ENCODE measurements at regions not wholly inside any gene's neighbourhood (a gene's known extent, or its start where the extent isn't known, plus 50 kb on each side); places are given as distances from the start of the nearest gene placed in this dataset.

GRCh38 chr1:31485166-31485565 is 72.2 kb downstream of the SERINC2 start:
- no peak overlapping the region for H4K12ac ChIP-seq (ENCODE audit: low read depth, low read length)
- no peaks in the 10 kb centered on the region for H3K79me1 ChIP-seq (ENCODE audit: low read length)
- H4K91ac ChIP-seq (ENCODE audit: low read depth, low read length): no peak overlapping the region
- no peak overlapping the region for H2AFZ ChIP-seq (ENCODE audit: insufficient read depth, low read length, poor library complexity)
- H3K79me2 ChIP-seq (ENCODE audit: control insufficient read depth, insufficient read depth, low read length, poor library complexity): no peaks in the 10 kb centered on the region
- no peak overlapping the region for H2BK120ac ChIP-seq (ENCODE audit: insufficient read depth, low read length, poor library complexity)
- WGBS (ENCODE audit: extremely low coverage, insufficient coverage, insufficient read length): no CpG with 5 or more reads among the region's 5 CpGs
- H3K27ac ChIP-seq (ENCODE audit: low read depth, low read length): no peak overlapping the region
- DNase-seq: no peak
- H4K8ac ChIP-seq (ENCODE audit: low read depth, low read length): no peak overlapping the region
- H3K36me3 ChIP-seq (ENCODE audit: control insufficient read depth in 1 of 2, insufficient read depth in 2 of 2, low read length in 2 of 2): no peaks in the 10 kb centered on the region
- H3K9ac ChIP-seq (ENCODE audit: low read length): no peak overlapping the region
- H3K18ac ChIP-seq (ENCODE audit: low read length): no peak overlapping the region
- no peak overlapping the region for H3K23ac ChIP-seq (ENCODE audit: low read length)
- H3K4ac ChIP-seq (ENCODE audit: low read depth, low read length): no peak overlapping the region
- H3K4me1 ChIP-seq (ENCODE audit: control insufficient read depth in 1 of 2, insufficient read depth in 2 of 2, low read length in 2 of 2): peaks cover 0 to 2% of the 10 kb centered on the region in 2 experiments
- H3K27me3 ChIP-seq (ENCODE audit: insufficient read depth, low read length): no peaks in the 10 kb centered on the region
- no peaks in the 10 kb centered on the region for H3K9me3 ChIP-seq (ENCODE audit: insufficient read depth, low read depth, low read length)
- no peak overlapping the region for H3K4me3 ChIP-seq (ENCODE audit: low read depth, low read length)
- no peak overlapping the region for H2AK5ac ChIP-seq (ENCODE audit: low read length)
- H3K4me2 ChIP-seq (ENCODE audit: low read length): no peak overlapping the region
- no peak overlapping the region for H2BK5ac ChIP-seq (ENCODE audit: low read depth, low read length, poor library complexity)
- no peak overlapping the region for H3K14ac ChIP-seq (ENCODE audit: low read length)
- no peak overlapping the region for H2BK12ac ChIP-seq (ENCODE audit: low read length)

DNA sequence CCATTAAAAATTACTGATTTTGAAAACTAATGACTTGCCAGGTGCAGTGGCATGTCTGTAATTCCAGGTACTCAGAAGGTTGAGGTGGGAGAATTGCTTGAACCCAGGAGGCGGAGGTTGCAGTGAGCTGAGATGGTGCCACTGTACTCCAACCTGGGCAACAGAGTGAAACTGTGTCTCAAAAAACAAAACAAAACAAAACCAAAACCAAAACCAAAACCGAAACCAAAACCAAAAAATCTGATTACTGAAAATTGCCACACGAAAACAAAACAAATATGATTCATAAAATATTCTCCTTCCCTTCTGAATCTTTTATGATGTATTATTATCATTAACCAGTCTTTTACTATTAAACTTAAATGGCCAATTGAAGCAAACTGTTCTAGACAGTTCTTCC is 74.1 kb downstream of the SERINC2 start:
- no peaks in the 10 kb centered on the region for H3K79me2 ChIP-seq (ENCODE audit: control insufficient read depth, insufficient read depth, low read length, poor library complexity)
- no peak overlapping the region for H4K12ac ChIP-seq (ENCODE audit: low read depth, low read length)
- H3K27ac ChIP-seq (ENCODE audit: low read depth, low read length): no peak overlapping the region
- no peaks in the 10 kb centered on the region for H3K27me3 ChIP-seq (ENCODE audit: insufficient read depth, low read length)
- H2AFZ ChIP-seq (ENCODE audit: insufficient read depth, low read length, poor library complexity): no peak overlapping the region
- H3K4ac ChIP-seq (ENCODE audit: low read depth, low read length): no peak overlapping the region
- H2BK12ac ChIP-seq (ENCODE audit: low read length): no peak overlapping the region
- no peak overlapping the region for H3K14ac ChIP-seq (ENCODE audit: low read length)
- H3K79me1 ChIP-seq (ENCODE audit: low read length): no peaks in the 10 kb centered on the region
- WGBS (ENCODE audit: extremely low coverage, insufficient coverage, insufficient read length): 100% methylated on average over 2 of the region's 3 CpGs
- H4K91ac ChIP-seq (ENCODE audit: low read depth, low read length): no peak overlapping the region
- H4K8ac ChIP-seq (ENCODE audit: low read depth, low read length): no peak overlapping the region
- peak in 1 of 2 donors; percentile 43 for DNase-seq
- peaks cover 0 to 2% of the 10 kb centered on the region in 2 experiments for H3K4me1 ChIP-seq (ENCODE audit: control insufficient read depth in 1 of 2, insufficient read depth in 2 of 2, low read length in 2 of 2)
- H2AK5ac ChIP-seq (ENCODE audit: low read length): no peak overlapping the region
- H3K4me2 ChIP-seq (ENCODE audit: low read length): no peak overlapping the region
- no peaks in the 10 kb centered on the region for H3K9me3 ChIP-seq (ENCODE audit: insufficient read depth, low read depth, low read length)
- H3K9ac ChIP-seq (ENCODE audit: low read length): no peak overlapping the region
- no peak overlapping the region for H2BK120ac ChIP-seq (ENCODE audit: insufficient read depth, low read length, poor library complexity)
- H3K4me3 ChIP-seq (ENCODE audit: low read depth, low read length): no peak overlapping the region
- H3K36me3 ChIP-seq (ENCODE audit: control insufficient read depth in 1 of 2, insufficient read depth in 2 of 2, low read length in 2 of 2): no peaks in the 10 kb centered on the region
- no peak overlapping the region for H3K23ac ChIP-seq (ENCODE audit: low read length)
- H2BK5ac ChIP-seq (ENCODE audit: low read depth, low read length, poor library complexity): no peak overlapping the region
- H3K18ac ChIP-seq (ENCODE audit: low read length): no peak overlapping the region

GRCh38 chr1:31487721-31488293 is 74.8 kb downstream of the SERINC2 start:
- Histone ChIP-seq H3K4ac (ENCODE audit: low read depth, low read length) (no peak overlapping the region), H2BK12ac (ENCODE audit: low read length) (no peak overlapping the region), H3K36me3 (ENCODE audit: control insufficient read depth in 1 of 2, insufficient read depth in 2 of 2, low read length in 2 of 2) (no peaks in the 10 kb centered on the region)

DNA sequence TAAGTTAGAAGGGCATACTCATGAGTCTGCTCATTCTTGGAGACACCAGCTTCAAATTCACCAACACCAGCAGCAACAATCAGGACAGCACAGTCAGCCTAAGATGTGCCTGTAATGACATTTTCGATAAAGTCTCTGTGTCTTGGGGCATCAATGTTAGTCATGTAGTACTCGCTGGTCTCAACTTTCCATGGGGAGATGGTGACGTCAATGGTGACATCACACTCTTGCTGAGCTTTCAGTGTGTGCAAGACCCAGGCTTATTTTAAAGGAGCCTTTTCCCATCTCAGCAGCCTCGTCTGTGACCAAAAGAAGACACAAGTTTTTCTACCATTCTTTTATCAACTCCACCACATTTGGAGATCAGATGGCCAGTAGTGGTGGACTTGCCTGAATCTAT is 75.5 kb downstream of the SERINC2 start:
- Histone ChIP-seq H3K79me1 (ENCODE audit: low read length) (no peaks in the 10 kb centered on the region), H3K4me2 (ENCODE audit: low read length) (no peak overlapping the region), H2BK12ac (ENCODE audit: low read length) (no peak overlapping the region), H3K9me3 (ENCODE audit: insufficient read depth, low read depth, low read length) (no peaks in the 10 kb centered on the region), H3K14ac (ENCODE audit: low read length) (no peak overlapping the region), H3K9ac (ENCODE audit: low read length) (no peak overlapping the region), H3K79me2 (ENCODE audit: control insufficient read depth, insufficient read depth, low read length, poor library complexity) (no peaks in the 10 kb centered on the region), H2BK5ac (ENCODE audit: low read depth, low read length, poor library complexity) (no peak overlapping the region), H3K4ac (ENCODE audit: low read depth, low read length) (no peak overlapping the region), H3K36me3 (ENCODE audit: control insufficient read depth in 1 of 2, insufficient read depth in 2 of 2, low read length in 2 of 2) (no peaks in the 10 kb centered on the region), H2AK5ac (ENCODE audit: low read length) (no peak overlapping the region), H3K18ac (ENCODE audit: low read length) (no peak overlapping the region), H3K23ac (ENCODE audit: low read length) (no peak overlapping the region), H4K91ac (ENCODE audit: low read depth, low read length) (no peak overlapping the region), H3K4me3 (ENCODE audit: low read depth, low read length) (no peak overlapping the region), H2AFZ (ENCODE audit: insufficient read depth, low read length, poor library complexity) (no peak overlapping the region), H2BK120ac (ENCODE audit: insufficient read depth, low read length, poor library complexity) (no peak overlapping the region), H3K27me3 (ENCODE audit: insufficient read depth, low read length) (no peaks in the 10 kb centered on the region), H3K27ac (ENCODE audit: low read depth, low read length) (no peak overlapping the region), H3K4me1 (ENCODE audit: control insufficient read depth in 1 of 2, insufficient read depth in 2 of 2, low read length in 2 of 2) (peaks cover 0 to under 1% of the 10 kb centered on the region in 2 experiments), H4K12ac (ENCODE audit: low read depth, low read length) (no peak overlapping the region), H4K8ac (ENCODE audit: low read depth, low read length) (no peak overlapping the region)
- no peak for DNase-seq
- WGBS (ENCODE audit: extremely low coverage, insufficient coverage, insufficient read length): no CpG with 5 or more reads among the region's 4 CpGs

More at GRCh38 chr1:31487721-31488293, 74.8 kb downstream of the SERINC2 start:
- Histone ChIP-seq H2AK5ac (ENCODE audit: low read length) (no peak overlapping the region), H3K9ac (ENCODE audit: low read length) (peak overlapping the region; percentile 41), H3K4me1 (ENCODE audit: control insufficient read depth in 1 of 2, insufficient read depth in 2 of 2, low read length in 2 of 2) (peaks cover 0 to 2% of the 10 kb centered on the region in 2 experiments), H2BK5ac (ENCODE audit: low read depth, low read length, poor library complexity) (no peak overlapping the region), H2BK120ac (ENCODE audit: insufficient read depth, low read length, poor library complexity) (no peak overlapping the region), H3K18ac (ENCODE audit: low read length) (no peak overlapping the region), H3K14ac (ENCODE audit: low read length) (no peak overlapping the region), H3K27ac (ENCODE audit: low read depth, low read length) (no peak overlapping the region), H3K9me3 (ENCODE audit: insufficient read depth, low read depth, low read length) (no peaks in the 10 kb centered on the region), H3K4me2 (ENCODE audit: low read length) (no peak overlapping the region), H3K79me1 (ENCODE audit: low read length) (no peaks in the 10 kb centered on the region), H3K79me2 (ENCODE audit: control insufficient read depth, insufficient read depth, low read length, poor library complexity) (no peaks in the 10 kb centered on the region), H4K12ac (ENCODE audit: low read depth, low read length) (no peak overlapping the region), H4K91ac (ENCODE audit: low read depth, low read length) (no peak overlapping the region), H3K27me3 (ENCODE audit: insufficient read depth, low read length) (no peaks in the 10 kb centered on the region), H3K23ac (ENCODE audit: low read length) (no peak overlapping the region), H4K8ac (ENCODE audit: low read depth, low read length) (no peak overlapping the region), H3K4me3 (ENCODE audit: low read depth, low read length) (peak overlapping the region; percentile 20), H2AFZ (ENCODE audit: insufficient read depth, low read length, poor library complexity) (no peak overlapping the region)
- WGBS (ENCODE audit: extremely low coverage, insufficient coverage, insufficient read length): no CpG with 5 or more reads among the region's 5 CpGs
- DNase-seq: peak; percentile 43 to 79

Data from trophoblast cell (in vitro differentiated cells and primary cell).